ENCODE measurements at regions not wholly inside any gene's neighbourhood (a gene's known extent, or its start where the extent isn't known, plus 50 kb on each side); places are given as distances from the start of the nearest gene placed in this dataset.

DNA sequence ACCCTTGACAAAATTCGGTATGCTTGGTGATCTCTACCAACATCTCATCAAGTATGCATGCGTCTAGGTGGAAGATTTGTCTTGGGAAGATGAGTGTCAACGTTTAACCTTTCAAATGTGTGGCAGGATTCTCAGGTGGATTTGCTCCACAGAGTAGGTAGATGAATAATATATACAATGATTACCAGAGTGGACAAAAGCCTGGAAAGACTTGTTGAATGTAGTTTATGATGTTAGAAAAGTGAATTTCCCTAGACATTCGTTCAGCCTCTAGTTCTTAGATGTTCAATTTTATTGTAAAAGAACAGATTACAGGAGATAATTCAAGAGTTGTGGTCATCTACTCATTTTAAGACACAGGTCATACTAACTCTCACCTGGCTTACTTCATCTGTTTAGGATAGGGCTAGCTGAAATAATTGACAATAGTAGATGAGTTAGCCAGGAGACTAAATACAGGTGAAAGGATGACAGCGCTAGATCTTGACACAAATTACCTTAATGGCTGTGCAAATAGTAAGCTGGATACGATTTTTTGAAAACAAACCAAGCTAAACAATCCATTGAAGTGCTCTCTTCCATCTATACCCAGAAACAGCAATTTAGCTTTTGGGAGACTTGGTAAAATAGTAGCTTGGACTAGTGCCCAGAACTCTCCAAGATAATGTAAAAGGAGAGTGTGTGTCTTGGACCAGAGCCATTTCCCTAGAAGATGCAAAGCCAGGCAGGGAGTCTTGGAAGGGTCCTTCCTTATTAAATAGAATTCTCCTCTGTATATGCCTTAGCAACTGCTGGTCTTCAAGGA, 168.0 kb downstream of the DACT1 start:
- no peak for DNase-seq (ENCODE audit: extremely low read depth, low read depth)
- TF ChIP-seq, protein P1, sequence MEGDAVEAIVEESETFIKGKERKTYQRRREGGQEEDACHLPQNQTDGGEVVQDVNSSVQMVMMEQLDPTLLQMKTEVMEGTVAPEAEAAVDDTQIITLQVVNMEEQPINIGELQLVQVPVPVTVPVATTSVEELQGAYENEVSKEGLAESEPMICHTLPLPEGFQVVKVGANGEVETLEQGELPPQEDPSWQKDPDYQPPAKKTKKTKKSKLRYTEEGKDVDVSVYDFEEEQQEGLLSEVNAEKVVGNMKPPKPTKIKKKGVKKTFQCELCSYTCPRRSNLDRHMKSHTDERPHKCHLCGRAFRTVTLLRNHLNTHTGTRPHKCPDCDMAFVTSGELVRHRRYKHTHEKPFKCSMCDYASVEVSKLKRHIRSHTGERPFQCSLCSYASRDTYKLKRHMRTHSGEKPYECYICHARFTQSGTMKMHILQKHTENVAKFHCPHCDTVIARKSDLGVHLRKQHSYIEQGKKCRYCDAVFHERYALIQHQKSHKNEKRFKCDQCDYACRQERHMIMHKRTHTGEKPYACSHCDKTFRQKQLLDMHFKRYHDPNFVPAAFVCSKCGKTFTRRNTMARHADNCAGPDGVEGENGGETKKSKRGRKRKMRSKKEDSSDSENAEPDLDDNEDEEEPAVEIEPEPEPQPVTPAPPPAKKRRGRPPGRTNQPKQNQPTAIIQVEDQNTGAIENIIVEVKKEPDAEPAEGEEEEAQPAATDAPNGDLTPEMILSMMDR (IDR thresholded peaks at IDR 0.05; ENCODE audit: low read depth, low read length), result no peak

DNA sequence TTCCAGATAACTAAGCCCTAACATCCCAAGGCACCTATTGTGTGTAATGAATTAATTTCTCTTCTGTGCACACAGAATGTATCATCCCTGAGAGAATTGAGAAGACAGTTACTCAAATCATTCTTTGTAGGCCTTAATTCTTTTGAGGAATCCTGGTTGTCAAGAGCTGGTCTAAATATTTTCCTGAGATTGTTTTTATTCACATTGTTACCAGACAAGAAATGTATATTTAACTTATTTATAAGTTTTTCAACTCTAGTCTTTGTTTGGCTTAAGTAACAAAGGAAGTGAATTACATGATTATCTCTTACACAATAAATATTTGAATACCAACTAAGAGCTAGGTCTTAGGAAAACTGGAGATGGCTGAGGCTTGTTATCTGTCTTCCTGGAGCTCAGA, 169.4 kb downstream of the DACT1 start:
- DNase-seq (ENCODE audit: extremely low read depth, low read depth), result no peak
- TF ChIP-seq, protein P1 (IDR thresholded peaks at IDR 0.05; ENCODE audit: low read depth, low read length), result no peak

DNA sequence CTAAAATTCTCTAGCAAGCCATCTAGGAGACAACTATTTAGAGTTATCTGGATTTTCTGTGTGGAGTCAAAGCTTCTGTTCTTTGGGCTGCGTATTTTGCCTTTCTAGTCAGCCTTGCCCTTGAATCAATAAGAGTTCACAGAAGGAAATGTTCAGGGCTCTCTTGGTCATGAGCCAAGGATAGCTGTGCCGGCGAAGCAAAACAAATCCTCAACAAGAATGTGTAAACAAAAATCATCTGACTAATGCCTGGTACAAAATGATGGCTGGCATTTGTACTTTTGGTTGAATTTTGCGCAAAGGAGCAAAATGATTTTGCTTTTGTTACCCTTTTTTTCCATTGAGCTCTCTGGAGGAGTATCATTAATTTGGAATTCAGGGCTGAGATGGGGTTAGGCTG, 171.1 kb downstream of the DACT1 start:
- peak; percentile 52 for DNase-seq (ENCODE audit: extremely low read depth, low read depth)
- TF ChIP-seq, protein P1 (IDR thresholded peaks at IDR 0.05; ENCODE audit: low read depth, low read length), result no peak

DNA sequence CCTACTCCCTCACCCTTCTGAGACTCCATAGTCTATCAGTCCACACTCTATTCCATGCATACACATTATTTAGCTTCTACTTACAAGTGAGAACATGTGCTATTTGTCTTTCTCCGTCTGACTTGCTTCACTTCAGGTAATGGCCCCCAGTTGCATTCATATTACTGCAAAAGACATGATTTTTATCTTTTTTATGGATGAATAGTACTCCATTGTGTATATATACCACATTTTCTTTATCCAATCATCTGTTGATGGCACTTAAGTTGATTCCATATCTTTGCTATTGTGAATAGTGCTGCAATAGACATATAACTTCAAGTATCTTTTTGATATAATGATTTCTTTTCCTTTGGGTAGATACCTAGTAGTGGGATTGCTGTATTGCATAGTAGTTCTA, 171.8 kb downstream of the DACT1 start:
- TF ChIP-seq, protein P1 (IDR thresholded peaks at IDR 0.05; ENCODE audit: low read depth, low read length), result no peak
- no peak for DNase-seq (ENCODE audit: extremely low read depth, low read depth)

DNA sequence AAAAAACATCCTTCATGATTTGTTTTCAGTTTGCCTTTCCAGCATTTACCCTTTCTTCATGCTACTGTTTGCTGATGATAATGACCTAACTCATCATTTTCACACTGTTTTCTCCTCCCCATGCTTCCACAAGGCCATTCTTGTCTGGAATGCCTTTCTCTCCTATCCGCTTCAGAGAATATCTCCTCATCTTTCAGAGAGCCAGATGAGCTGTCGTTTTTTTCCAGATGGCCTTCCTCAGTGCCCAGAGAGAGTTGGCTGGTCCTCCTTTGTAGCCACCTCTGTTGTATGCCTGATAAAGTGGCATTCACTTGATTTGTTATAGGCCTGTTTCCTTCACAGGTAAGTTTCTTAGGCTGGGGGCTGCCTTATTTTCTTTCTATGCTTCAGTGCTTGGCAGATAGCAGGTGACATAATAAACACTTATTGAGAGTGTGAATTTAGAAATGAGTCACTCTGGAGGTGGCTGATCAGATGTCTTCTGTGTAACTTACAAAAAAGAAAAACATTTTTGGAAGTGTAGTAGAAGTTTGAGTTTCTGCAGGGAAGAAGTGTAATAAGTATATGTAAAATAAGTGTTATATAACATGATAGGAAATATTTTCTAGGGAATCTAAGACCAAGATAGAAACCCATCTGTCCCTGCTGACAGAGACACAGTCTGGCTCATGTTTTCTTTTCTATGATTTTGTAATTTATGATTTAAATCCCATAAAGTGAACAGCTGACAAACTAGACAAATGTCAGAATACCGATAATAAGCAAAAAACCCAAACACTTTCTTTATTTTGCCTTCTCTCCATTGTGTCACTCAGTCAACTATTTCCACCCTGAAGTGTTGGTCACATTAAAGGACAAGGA, 174.5 kb downstream of the DACT1 start:
- TF ChIP-seq, protein P1 (IDR thresholded peaks at IDR 0.05; ENCODE audit: low read depth, low read length), result no peak
- DNase-seq (ENCODE audit: extremely low read depth, low read depth), result no peak

DNA sequence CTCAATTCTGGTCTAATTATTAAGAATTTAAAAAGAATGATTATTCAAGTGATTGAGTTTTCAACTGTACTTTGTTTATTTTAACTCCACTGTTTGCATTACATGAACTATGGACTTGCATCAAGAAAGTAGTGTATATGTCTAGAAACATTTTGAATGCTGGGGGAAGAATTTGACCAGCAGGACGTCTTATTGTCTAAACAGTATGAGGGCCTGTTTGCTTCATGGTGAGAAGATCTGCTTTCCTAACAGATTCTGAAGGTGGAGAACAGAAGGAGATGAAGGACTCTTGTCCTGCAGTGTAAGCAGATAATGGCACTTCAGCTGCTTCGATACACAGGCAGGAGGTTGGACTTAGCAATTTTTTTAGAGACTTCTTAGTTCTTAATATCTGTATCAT, 176.0 kb downstream of the DACT1 start:
- no peak for DNase-seq (ENCODE audit: extremely low read depth, low read depth)
- TF ChIP-seq, protein P1 (IDR thresholded peaks at IDR 0.05; ENCODE audit: low read depth, low read length), result no peak

DNA sequence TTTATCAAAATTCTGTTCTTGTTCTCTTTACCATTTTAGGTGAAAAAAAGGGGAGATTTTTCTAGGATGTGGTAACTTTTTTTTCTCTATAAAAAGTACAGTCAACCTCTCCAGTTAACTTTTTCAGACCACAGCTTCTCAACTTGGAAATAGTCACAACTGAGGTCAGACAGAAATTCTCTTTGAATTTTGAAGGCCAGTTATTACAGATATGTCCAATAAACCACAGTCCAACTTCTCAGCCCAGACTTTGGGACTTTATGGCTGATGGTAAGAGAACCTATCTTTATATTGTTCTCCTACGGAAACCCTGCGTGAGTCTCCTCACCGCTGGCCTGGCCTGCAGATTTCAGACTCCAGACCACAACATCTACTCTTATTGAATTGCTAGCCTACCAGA, 176.7 kb downstream of the DACT1 start:
- TF ChIP-seq, protein P1 (IDR thresholded peaks at IDR 0.05; ENCODE audit: low read depth, low read length), result no peak
- DNase-seq (ENCODE audit: extremely low read depth, low read depth), result no peak
